ENCODE measurements at regions not wholly inside any gene's neighbourhood (a gene's known extent, or its start where the extent isn't known, plus 50 kb on each side); places are given as distances from the start of the nearest gene placed in this dataset.

DNA sequence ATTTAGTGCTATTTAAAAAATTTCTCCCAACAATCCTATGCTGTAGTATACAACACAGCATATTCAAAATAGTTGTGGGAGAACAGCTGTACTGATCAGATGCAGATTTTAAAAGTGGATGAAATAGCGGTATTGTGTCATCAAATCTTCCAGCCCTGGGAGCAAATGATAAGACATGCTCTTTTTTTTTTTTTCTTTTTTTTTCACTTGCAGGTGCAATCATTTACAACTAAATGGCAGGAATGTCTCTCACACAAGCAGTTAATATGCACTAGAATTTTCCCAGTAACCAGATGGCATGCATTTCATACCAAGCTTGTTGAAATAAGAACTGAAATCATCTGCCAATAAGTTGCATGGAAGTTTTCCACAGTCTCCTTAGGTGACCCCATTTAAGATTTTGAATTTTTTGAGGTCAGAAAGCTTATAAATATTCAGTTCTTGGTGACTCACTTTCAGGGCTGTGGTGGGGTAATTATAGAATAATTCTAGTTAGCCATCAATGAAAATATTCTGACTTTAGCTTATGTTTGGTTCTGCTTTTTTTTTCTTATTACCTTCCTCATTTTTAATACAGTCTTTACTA, 623.9 kb upstream of the NR5A2 start:
- TF ChIP-seq, protein P1, sequence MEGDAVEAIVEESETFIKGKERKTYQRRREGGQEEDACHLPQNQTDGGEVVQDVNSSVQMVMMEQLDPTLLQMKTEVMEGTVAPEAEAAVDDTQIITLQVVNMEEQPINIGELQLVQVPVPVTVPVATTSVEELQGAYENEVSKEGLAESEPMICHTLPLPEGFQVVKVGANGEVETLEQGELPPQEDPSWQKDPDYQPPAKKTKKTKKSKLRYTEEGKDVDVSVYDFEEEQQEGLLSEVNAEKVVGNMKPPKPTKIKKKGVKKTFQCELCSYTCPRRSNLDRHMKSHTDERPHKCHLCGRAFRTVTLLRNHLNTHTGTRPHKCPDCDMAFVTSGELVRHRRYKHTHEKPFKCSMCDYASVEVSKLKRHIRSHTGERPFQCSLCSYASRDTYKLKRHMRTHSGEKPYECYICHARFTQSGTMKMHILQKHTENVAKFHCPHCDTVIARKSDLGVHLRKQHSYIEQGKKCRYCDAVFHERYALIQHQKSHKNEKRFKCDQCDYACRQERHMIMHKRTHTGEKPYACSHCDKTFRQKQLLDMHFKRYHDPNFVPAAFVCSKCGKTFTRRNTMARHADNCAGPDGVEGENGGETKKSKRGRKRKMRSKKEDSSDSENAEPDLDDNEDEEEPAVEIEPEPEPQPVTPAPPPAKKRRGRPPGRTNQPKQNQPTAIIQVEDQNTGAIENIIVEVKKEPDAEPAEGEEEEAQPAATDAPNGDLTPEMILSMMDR (IDR thresholded peaks at IDR 0.05) = no peak
- no peak for TF ChIP-seq POLR2A (IDR thresholded peaks at IDR 0.05)
